Cerebellar cortex (tissue), 1 donor: ENCODE measurements at regions not wholly inside any gene's neighbourhood (a gene's known extent, or its start where the extent isn't known, plus 50 kb on each side); places are given as distances from the start of the nearest gene placed in this dataset.

ENCODE experiments used
- DNase-seq: peaks from one replicate; pipeline ENCODE4 v3.0.0-alpha.2; 2015; ENCODE audit warnings: low spot score

DNA sequence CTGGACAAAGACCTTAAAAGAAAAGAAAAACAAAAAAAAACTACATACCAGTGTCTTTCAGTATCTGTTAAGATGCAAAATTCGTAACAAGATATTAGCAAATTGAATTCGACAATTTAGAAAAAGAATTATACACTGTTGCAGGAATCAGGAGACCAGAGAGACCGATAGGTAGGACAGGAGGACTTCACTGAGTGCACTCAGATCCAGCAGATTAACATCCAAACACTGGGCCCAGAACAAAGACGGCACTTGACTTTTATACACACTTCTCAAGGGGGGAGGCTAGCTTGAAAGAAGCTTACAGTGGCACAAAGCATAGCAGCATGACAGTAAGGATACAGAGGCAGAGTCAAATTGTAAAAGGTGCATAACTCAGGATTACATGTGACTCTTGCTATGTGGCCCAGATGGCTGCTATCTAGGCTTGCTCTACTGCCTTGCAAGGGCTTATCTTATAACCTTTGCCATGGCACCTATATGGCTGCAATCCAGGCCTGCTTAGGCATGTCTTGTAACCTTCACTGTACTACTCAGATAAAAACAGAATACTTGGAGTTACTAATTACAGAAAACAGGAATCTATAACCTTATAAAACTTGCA lies 507.3 kb upstream of the LRRTM4 start:
- DNase-seq = no peak

DNA sequence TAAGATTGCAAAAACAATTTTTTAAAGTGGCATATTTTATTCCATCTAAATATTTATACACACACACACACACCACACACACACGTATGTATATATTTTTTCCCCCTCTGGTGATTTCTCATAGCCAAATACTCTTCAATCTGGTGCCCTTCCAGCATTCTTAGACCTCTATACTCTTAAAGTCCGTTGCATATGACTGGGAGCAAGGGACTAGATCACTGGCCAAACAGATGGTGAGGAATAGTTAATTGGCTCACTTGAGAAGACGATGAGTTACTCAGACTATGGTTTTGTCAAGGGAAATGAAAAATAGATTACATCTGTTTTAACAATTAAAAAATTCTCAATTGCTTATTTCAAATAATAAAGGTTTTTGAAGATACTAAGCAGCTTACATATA lies 512.5 kb upstream of the LRRTM4 start:
- DNase-seq = no peak

DNA sequence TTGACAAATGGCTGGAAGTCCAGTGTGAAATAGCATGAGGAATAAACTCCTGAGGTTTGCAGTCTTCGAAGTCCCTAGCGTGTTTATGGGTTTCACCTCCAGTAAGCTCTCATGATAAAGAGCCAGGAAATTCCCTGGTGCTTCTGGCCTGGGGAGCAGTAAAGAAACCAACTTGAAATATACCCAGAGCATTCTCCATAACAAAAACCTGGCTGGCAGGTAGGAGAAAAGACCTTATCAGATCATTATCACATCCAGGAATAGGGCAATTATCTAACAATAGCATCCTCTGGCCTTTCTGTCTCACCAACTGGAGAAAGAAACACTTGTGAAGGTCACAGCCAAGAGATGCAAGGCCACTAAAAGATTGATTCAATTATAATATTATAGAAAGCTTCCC lies 513.6 kb upstream of the LRRTM4 start:
- no peak for DNase-seq

DNA sequence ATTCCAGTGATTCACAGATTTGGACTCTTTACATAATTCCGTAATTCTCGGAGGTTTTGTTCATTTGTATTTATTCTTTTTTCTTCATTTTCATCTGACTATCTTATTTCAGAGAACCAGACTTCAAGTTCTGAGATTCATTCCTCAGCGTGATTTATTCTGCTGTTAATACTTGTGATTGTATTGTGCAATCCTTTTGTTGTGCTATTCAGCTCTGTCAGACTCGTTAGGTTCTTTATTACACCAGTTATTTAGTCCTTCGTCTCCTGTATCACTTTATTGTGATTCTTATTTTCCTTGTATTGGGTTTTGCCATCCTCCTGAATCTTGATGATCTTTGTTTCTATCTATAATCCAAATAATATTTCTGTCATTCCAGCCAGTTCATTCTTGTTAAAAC lies 529.3 kb upstream of the LRRTM4 start:
- DNase-seq = no peak

DNA sequence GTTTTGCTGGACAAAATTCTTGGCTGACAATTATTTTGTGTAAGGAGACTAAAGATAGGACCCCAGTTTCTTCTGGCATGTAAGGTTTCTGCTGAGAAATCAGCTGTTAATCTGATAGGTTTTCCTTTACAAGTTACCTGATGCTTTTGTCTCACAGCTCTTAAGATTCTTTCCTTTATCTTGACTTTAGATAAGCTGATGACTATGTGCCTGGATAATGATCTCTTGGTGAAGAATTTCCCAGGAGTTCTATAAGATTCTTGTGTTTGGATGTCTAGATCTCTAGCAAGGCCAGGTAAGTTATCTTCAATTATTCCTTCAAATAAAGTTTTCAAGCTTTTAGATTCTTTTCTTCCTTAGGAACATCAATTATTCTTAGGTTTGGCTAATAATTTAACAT lies 534.8 kb upstream of the LRRTM4 start:
- DNase-seq = no peak

DNA sequence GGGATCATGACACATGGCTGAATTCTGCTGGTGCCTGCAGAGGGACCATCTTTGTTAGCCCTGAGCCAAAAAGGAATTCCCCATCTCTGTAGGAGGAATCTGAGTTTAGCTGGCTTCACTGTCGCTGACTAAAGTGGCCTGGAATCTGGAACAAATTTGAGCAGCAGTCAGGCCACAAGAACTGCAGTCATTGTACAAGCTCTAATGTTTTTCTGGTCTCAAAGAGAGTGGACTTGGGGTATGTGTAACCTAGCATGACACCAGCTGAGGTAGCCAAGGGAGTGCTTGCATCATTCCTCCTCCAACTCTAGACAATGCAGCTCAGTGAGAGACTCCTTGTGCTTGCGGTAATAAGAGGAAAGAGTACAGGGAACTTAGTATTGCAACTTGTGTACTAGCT lies 539.1 kb upstream of the LRRTM4 start:
- no peak for DNase-seq

DNA sequence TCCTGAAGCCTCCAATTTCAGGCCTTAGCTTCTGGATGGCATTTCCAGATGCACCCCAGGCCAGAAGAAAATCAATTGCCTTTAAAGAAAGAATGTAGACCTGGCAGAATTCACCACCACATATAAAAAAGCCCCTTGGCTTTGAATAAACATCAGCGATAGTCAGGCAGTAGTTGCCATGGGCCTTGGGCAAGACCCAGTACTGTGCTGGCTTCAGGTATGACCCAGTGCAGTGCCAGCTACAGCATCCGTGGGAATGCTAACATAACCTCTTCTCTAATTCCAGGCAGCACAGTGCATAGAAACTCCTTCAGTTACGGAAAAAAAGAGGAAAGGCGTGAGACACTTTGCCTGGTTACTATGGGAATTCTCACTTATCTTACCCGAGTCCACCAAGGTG lies 539.6 kb upstream of the LRRTM4 start:
- DNase-seq = no peak

DNA sequence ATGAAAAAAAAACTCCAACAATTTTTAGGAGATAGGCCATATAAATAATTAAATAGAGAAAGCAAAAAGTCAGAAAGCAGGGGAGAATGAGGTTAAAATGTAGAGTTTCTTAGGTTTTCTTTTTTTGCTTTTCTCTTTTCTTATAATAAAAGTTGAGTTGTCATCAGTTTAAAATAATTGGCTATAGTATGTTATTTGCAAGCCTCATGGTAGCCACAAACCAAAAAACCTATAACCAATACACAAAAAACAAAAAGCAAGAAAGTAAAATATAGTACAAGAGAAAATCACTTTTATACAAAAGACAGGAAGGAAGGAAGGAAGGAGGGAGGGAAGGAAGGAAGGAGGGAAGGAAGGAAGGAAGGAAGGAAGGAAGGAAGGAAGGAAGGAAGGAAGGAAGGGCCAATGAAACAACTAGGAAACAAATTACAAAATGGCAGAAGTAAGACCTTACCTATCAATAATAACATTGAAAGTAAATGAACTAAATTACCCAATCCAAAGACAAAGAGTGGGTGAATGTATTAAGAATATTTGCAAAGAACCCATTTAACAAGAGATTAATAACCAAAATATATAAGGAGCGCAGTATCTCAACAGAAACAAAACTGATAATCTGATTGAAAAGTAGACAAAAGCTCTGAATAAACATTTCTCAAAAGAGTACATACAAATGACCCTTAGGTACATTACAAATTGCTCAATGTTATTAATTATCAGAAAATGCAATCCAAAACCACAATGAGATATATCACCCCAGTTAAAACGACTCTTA lies 541.3 kb upstream of the LRRTM4 start:
- DNase-seq = no peak

DNA sequence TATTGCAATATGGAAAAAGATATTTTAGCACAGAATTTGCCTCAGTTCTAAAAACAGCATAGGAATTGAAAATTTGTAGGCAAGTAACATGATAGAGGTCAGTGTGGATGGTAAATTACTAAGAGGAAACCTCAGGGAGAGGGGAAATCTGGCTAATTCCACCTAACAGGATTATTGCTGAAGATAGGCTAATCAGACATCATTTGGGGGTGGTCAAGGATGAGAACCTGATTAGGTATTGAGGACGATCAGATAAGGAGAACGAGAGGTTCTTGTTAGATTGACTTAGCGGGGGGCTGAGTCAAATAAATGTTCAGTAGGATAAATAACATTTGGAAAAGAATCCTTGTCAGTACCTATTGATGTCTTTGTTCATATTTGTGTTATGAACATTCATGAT lies 543.2 kb upstream of the LRRTM4 start:
- no peak for DNase-seq

DNA sequence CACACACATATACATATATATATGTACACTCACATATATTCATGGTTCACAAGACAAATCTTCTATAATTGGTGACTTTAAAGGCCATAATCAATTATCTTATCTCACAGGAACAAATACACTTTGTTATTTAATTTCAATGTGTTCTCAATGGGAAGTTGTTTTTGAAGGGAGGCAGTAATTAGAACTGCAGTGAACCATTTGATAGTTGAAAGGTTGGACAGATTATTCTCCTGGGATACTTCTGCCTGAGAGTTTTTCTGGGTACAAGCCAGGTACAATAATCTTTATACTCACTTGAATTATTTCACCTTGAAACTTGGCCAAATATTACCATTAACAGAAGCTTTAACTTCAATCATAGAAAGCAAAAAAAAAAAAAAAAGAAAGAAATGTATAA lies 546.6 kb upstream of the LRRTM4 start:
- DNase-seq = no peak

DNA sequence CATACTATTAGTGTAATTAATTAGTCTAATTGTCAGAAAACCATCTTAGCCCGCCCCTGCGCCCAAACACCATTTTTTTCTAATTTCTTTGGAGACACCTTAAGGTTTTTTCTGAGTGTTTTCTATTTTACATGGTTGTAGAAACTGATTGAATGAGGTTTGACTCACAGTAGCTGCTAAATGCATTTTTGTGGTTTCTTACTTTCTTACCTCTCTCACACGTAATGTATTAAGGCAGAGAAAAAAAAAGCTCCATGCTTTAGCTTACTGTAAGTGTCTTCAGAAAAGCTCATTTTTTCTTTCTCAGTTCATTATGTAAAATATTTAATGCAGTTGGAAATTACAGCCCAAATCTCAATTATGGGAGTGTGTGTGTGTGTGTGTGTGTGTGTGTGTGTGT lies 548.5 kb upstream of the LRRTM4 start:
- no peak for DNase-seq

DNA sequence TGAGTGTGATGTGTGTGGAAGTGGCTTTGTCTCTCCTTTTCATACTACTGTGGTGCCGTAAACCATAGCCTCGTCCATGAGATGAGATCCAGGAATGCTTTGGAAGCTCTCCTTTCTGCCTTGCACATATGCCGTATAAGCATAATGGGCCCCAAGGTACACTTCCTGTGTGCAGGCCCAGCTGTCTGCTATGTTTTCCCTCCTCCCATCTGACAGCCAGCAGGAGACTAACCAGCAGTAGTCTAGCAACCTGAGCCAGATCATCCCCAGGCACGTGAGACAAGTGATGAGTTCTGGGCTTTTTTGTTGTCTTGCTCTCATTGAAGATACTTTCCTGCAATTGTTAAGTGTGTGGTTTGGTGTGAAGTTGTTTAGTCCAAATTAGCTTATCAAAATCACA lies 555.5 kb upstream of the LRRTM4 start:
- DNase-seq = no peak

DNA sequence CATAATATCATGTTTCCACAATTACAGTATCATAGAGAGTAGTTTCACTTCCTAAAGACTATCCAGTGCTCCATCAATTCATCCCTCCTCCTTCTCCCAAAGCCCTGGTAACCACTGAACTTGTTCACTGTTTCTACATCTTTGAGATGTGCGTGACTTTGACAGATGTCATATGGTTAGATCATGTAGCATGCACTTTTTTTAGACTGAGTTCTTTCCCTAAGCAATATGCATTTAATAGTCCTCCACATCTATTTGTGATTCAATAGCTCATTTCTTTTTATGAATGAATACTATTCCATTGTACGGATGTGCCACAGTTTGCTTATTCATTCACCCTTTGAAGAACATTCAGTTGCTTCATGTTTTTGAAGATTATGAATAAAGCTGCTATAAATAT lies 560.4 kb upstream of the LRRTM4 start:
- no peak for DNase-seq

DNA sequence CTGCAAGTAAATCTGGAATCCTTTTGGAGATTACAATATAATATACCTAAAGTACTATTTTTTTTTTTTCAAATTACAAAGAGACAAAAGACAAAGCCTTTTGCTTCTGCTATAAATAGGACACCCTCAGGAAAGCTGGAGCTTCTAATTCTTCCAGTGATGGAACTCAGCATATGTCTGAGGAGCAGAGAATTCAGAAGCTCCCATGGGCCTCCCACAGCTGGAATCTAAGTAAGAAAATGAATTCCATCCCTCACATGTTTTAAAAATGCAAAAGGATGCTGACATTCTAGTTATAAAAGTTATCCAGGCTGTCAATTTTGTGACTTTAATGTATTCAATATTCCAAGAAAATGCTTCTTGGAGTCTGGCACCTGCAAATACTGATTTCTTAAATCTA lies 571.3 kb upstream of the LRRTM4 start:
- DNase-seq = no peak

DNA sequence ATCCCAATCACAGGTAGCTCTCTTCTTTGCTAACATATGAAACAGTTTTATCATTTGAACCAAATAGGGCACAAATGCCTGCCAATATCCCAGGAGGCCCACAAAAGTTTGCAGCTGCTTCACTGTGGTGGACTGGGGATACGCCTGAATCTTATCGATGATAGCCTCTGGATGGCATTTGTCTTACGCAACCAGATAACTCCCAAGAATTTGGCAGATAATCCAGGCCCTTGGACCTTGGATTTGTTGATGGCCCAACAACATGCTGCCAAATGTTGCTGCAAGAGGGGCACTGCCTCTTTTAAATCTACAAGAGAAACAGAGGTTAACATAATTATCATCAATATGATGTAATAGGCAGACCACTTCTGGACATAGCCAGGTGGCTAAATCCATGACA lies 587.1 kb upstream of the LRRTM4 start:
- no peak for DNase-seq

DNA sequence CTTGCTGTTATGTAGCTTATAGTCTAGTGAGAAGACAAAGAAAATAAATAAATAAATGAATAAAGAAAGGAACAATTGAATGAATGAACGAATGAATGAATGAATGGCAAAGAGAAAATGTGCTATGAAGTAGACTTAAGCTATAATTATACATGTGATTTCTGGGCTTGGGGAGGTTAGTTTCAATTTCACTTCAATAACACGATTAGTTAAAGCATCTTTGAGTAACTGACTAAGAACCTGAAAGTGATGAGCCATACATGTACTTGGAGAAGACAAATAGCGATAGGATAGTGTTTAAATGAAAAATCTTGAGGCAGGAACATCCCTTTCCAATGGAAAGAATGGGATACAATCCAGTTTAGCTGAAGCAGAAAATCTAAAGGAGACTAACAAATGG lies 593.1 kb upstream of the LRRTM4 start:
- DNase-seq = no peak

DNA sequence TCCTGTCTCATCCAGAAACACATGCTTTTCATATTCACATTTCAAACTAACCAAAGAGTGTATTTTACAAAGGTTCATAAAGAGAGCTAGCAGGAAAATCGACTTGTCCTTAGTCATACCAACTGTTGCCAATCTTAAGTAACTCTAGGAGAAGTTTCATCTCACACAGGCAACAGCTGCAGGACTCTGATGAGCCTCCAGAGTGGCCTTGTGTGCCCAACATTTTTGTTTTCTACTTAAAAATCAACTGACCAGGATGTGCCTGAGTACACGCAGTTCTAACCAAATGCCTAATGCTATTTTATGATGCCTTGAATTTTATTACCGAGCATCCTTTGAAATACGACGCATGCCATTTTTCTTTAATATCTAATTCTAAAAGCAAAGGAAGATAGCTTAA lies 595.9 kb upstream of the LRRTM4 start:
- no peak for DNase-seq

DNA sequence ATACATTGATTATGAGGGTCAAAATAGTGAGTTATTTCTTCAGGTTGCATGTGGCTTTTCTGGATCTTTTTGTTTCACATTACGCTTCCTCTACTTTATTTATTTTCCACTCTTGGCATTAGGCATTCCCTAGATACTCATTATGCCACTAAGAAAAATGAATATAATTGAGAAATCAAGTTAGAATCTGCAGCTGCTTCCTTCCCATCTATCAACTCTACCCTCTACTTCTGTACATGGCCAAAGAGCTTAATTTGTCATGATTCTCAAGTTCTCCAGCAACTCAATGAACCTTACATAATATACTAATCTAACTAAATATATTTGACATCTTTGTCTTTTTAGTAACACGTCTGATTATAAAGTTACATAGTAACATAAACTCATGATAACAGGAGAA lies 598.1 kb upstream of the LRRTM4 start:
- no peak for DNase-seq

DNA sequence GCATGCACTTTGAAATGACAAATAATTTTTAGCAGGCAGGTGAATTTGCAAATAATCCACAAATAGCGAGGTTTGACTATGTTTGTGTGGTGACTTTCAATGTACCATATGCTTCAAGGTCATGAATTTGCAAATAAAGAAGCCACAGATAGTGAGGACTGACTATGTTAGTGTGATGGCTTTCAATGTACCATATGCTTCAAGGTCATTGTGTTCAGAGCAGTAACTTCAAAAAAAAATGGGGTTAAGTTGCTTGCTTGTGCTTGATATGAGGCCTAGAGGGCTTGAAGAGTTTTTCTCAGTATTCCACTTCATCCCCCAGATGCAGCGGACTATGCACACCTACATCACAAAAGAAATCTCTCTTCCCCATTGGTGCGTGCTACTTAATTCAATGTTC lies 602.9 kb upstream of the LRRTM4 start:
- no peak for DNase-seq

DNA sequence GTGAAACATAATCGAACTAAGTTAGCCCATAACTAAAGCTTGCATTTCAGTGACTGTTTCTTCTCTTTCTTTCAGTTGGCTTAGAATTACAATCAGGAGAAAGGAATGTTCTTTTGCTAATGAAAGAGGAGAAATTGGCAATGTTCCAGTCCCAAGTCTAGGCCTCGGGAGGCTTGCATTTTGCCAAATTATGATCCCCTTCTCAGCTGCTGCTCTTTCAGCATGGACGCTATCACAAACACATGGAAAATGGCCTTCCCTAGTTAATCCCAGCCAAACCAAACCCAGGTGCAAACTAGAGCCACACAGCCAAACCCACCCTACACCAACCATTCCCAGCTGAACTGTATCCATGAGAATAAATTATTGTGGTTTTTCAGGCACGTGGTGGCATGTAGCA lies 605.2 kb upstream of the LRRTM4 start:
- no peak for DNase-seq

DNA sequence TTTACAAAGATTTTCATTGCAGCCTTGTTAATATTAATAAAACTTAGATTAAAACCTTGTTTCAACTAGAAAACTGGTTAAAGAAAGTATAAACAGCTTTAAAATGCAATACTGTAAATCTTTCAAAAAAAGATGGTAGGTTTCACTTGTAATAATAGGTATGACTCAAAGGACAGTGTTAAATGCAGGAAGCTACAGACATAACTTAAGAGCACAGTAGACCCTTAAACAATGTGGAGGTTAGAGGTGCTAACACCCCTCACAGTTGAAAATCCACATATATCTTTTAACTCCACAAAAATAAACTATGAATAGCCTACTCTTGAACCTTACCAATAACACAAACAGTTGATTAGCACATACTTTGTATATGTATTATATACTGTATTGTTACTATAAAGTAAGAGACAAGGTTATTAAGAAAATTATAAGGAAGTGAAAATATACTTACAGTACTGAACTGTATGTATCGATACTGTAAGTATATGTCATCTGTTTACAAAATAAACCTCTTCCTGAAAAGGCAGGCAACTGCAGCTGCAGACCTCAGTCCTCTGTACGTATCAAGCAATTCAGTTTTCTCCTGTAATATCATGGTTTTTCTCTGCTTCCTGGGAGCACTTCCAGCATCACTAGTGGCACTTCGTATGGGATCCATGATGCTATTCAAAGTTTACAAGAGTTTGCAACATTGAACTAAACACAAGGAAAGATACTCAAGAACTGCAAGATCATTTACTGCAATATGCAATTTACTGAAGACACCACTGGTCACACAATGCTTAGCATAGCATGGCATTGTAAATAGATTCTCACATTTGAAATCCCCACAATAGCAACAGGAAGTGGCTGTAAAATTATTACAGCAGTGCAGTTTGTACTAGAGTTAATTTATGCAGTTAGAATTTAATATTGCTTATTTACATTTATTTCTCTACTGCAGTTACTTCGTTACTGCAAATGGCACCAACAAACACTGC lies 610.5 kb upstream of the LRRTM4 start:
- DNase-seq = no peak

DNA sequence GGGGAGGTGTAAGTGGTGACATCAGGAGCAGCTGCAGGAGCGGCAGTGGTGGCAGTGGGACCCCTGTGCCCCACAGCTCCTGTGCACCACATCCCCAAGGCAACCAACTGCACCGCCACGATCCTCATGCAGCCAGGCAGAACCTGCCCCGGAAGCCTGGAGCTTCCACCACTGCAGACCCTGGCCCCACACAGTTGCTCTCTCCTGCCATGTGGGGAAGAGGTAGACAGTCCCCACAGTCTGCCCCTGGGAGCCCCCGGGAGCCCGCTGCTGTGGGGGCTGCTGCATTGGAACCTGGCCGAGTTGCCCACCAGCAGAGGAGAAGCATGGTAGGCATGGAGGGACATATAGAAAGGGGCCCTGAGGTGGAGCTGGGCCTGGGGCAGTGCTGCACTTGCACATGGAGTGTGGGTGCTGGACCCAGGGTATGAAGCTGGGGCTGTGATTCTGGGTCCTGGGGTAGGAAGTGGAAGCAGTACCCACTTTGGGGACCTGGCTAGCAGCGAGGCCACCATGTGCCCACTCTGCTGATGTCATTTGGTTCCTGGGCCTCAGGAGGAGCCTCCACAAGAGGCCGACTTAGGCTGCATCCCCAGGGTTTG lies 623.3 kb upstream of the LRRTM4 start:
- DNase-seq = no peak
